ENCODE measurements at regions not wholly inside any gene's neighbourhood (a gene's known extent, or its start where the extent isn't known, plus 50 kb on each side); places are given as distances from the start of the nearest gene placed in this dataset.

DNA sequence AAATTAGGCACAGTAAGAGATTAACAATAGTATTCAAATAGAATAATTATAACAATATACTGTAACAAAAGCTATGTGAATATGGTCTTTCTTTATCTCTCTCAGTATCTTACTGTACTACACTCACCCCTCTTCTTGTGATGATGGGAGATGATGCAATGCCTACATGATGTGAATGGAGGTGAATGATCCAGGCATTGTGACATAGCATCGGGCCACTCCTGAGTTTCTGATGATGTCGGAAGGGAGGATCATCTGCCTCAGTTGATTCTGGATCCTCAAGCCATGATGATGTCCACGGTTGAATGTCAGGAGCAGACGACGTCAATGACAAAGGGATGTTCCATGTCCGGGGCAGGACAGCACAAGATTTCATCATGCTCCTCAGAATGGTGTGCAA, 268.3 kb upstream of the MGAT5 start:
- TF ChIP-seq ZNF274 (IDR thresholded peaks at IDR 0.05; ENCODE audit: low read depth, low read length): no peak
- TF ChIP-seq YY1 (IDR thresholded peaks at IDR 0.05; ENCODE audit: insufficient read depth, insufficient read length): no peak
- TF ChIP-seq SUZ12 (IDR thresholded peaks at IDR 0.05; ENCODE audit: extremely low read depth, insufficient read depth, insufficient read length): no peak
